NCI-H128 (cell line): ENCODE measurements at regions not wholly inside any gene's neighbourhood (a gene's known extent, or its start where the extent isn't known, plus 50 kb on each side); places are given as distances from the start of the nearest gene placed in this dataset.

Experiments used
- DNase-seq: peaks from one replicate; lab custom pipeline; 2025; ENCODE audit not compliant: unreplicated experiment; lab: John Stamatoyannopoulos, UW

GRCh38 chr7:18151422-18151821 is 123.8 kb upstream of the PRPS1L1 start:
- DNase-seq: no peak

DNA sequence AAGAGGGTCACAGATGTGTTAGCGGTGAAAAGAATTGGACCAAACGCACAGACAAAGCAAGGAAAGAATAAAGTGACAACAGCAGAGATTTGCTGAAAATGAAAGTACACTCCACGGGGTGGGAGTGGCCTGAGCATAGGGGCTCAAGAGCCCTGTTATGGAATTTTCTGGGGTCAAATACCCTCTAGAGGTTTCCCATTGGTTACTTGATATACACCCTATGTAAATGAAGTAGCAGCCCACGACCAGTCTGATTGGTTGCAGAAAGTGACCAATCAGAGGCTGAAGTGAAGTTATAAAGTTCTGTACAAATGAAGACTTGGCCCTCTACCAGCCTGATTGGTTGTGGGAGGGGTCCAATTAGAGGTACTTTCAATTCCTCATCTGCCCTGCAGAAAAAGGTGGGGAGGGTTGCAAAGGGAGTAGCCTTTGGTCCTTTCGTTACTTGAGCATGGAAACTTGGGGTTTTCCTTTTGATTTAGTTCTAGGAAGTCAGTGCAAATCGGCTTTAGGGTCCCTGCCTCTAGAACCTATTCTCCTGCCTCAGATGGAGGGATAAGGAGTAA is 125.6 kb upstream of the PRPS1L1 start:
- DNase-seq: no peak

GRCh38 chr7:18154726-18155125 is 127.1 kb upstream of the PRPS1L1 start:
- DNase-seq: no peak

DNA sequence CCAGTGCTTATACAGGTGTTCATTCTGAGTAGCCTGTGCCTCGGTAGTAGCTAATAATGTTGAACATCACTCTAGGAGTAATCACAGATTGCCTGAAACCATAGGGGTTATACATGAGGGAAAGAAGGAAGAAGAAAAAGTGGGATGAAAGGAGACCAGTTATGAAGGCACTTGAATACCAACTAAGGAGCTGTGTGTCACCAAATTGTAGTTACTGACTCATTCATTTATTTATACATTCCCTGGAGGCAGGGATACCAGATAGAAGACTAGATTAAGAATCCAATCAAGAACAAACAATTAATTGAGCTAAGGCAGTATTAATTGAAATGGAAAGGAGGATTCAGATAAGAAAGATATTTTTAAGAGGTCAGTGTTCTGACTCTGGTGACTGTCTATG is 129.6 kb upstream of the PRPS1L1 start:
- no peak for DNase-seq

GRCh38 chr7:18162657-18163056 is 135.0 kb upstream of the PRPS1L1 start:
- DNase-seq: no peak

DNA sequence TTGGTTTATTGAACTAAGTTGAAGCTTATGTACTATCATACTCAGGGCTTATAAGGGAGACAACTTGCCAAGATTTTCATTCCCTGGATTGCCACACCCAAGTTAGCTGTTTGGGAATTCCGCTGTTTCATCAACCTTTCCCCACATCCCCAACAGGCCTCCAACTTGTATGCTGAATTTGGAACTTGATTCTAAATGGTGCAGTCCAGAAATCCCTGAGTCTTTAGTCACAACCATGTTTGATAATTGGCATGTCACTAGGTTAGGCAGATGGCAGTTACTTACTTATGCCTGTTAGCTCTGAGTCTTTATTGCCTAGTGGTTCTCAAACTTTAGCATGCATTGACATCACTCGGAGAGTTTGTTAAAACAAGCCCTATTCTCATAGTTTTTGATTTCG is 135.4 kb upstream of the PRPS1L1 start:
- no peak for DNase-seq

- no peak for DNase-seq
Observed at GRCh38 chr7:18165166-18165565, 137.5 kb upstream of the PRPS1L1 start.

GRCh38 chr7:18166002-18166401 is 138.4 kb upstream of the PRPS1L1 start:
- DNase-seq: no peak

DNA sequence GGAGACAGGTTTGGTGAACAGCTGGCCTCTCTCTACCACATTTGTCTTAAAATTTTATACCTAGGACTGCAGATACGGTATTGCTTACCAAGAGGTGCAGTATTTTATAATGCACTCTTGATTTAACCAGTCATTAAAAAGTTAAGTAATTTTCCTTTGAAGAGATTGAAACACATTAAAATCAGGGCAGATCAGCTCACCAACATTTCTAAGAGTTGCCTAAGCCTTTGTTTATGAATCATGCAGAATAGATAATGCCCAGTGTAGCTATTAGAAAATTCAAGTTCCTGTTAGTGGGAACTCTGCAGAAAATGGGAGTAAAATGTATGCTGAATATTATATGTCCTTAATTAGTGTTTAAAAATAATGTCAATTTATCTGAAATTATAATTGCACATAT is 140.2 kb upstream of the PRPS1L1 start:
- no peak for DNase-seq

DNA sequence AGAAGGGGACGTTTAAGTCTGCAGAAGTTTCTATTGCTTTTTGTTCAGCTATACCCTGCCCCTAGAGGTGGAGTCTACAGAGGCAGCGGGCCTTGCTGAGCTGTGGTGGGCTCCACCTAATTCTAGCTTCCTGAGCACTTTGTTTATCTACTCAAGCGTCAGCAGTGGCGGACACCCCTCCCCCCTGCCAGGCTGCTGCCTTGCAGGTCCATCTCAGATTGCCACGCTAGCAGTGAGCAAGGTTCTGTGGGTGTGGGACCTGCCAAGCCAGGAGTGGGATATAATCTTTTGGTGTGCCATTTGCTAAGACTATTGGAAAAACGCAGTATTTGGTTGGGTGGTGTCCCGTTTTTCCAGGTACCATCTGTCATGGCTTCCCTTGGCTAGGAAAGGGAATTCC is 147.3 kb upstream of the PRPS1L1 start:
- DNase-seq: no peak

GRCh38 chr7:18175801-18176450 is 148.3 kb upstream of the PRPS1L1 start:
- DNase-seq: no peak

GRCh38 chr7:18177129-18177814 is 149.6 kb upstream of the PRPS1L1 start:
- no peak for DNase-seq

DNA sequence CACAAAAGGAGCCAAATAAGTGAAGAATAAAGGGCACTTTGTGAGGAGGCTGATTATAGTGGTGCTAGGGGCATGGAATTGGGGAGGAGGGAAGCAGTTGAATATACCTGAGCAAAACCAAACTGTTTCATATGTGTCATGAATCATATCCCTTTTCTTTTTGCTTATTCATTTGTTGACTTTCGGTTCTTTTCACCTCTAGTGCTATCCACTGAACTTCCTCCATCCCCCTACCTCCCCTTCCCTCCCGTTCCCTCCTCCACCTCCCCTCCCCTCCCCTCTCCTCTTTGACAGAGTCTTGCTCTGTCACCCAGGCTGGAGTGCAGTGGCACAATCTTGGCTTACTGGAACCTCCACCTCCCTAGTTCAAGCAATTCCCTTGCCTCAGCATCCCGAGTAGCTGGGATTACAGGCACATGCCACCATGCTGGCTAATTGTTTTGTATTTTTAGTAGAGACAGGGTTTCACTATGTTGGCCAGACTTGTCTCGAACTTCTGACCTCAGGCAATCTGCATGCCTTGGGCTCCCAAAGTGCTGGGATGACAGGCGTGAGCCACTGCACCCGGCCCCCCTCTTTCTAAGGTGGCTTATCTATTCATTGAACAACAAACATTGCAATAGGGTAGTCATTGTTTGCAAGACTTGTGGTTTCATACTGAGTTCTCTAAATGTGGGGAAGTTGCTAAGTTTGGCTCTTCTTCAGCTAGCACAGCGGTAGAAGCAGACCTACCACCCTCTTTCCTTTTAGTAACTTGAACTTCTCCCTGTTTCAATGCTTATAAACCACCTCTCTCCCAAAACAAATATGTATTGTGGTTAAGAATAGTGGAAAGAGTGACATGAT is 150.4 kb upstream of the PRPS1L1 start:
- DNase-seq: no peak

DNA sequence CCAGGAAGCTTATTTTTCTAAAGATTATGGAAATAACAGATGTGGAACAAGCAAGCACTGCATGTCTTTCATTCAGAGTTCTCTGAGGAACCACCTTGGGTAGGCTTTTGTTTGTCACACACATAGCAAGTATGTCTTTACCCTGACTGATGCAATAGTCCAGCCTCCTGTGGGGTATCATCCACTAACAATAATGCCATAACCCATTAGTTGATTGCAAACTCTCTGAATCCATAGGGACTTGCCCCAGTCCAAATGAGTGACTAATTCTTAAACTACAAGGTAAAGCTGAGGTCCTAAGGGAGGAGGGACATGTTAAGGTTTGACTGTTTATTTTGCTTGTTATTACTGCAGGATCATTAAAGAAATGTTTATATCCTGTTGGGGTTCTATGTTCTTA is 151.4 kb upstream of the PRPS1L1 start:
- DNase-seq: no peak

GRCh38 chr7:18180685-18181084 is 153.0 kb upstream of the PRPS1L1 start:
- DNase-seq: no peak

DNA sequence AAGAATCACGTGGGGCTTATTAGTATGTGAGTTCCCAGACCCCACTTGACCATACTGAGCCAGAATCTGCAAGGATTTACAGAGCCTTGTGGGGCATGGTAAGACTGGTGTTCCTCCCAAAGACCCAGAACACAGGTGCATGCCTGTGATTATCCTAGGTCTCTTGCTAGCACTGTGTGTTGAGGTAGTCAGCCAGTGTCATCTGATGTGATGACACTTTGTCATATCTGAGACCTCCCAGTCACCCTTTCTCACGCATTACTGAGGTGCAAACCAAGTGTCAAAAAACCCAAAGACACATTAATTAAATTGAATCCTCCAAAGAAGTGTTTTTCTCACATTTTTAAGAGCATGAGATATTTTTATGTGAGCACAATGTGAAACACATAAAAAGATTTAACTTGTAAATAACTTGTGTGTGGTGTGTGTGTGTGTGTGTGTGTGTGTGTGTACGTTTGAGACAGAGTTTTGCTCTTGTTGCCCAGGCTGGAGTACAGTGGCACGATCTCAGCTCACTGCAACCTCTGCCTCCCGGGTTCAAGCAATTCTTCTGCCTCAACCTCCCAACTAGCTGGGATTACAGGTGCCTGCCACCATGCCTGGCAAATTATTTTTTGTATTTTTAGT is 162.0 kb upstream of the PRPS1L1 start:
- DNase-seq: no peak

DNA sequence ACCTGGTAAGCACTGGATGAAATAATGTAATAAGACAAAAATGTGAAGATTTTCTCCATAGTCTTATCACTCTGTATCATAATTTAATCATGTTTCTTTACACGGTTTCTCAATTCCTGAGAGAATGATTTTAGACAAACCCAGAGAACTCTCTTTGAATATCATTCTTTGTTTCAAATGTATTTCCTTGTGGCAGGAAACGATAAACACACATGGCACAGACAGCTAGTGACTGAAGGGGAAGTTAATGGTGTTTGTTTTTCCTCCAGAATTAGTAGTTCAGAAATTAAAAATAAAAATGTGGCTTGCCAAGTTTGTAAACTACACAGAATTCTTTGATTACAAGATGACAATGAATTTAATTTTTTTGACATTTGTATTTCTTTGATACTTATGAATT is 163.7 kb upstream of the PRPS1L1 start:
- DNase-seq: no peak

GRCh38 chr7:18191862-18192625 is 164.4 kb upstream of the PRPS1L1 start:
- DNase-seq: no peak

DNA sequence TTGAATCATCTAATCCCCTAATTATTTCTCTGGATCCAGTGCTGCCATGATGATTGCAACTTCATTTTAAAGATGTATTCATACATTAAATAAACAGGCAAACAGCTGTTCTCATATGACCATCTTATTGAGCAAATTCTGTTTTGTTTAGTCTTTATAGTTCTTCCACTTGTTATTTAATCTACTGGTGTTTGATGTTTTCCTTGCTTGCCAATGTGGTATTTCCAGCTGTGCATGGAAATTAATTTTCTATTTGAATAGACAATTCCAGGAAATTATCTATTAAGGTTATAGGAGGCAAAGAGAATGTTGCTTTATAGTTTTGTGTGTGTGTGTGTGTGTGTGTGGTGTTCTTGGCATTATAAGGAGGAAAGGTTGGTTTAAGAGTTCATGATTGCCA is 167.0 kb upstream of the PRPS1L1 start:
- DNase-seq: no peak

DNA sequence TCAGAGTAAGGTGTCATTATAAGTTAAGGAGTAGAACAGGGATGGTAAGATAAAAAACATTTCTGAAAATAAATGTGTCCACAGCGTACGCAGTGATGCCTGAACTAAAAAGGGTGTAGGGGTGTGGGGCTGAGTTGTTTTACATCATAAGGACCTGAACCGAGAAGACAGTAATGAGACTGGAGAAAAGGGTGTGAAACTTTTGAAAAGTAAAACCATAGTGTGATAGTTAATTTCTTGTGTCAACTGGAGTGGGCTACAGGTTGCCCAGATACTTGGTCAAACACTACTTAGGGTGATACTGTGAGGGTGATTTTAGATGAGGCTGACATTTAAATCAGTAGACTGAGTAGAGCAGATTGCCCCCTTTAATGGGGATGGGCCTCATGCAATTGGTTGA is 169.0 kb upstream of the PRPS1L1 start:
- DNase-seq: no peak

GRCh38 chr7:18198868-18199267 is 171.2 kb upstream of the PRPS1L1 start:
- no peak for DNase-seq
